Hematopoietic multipotent progenitor cell treated with erythropoietin and hydrocortisone succinate and interleukin-3 and kit ligand, for 8 days (in vitro differentiated cells): ENCODE measurements at regions not wholly inside any gene's neighbourhood (a gene's known extent, or its start where the extent isn't known, plus 50 kb on each side); places are given as distances from the start of the nearest gene placed in this dataset.
"Not testable (repeated sequence)": the region's sequence is repeated elsewhere in the genome, so short reads cannot be mapped to it uniquely, and the experiment has no call there.

ENCODE experiments used
- DNase-seq: peaks from one replicate; pipeline ENCODE4 v3.0.0-alpha.2; 2015

DNA sequence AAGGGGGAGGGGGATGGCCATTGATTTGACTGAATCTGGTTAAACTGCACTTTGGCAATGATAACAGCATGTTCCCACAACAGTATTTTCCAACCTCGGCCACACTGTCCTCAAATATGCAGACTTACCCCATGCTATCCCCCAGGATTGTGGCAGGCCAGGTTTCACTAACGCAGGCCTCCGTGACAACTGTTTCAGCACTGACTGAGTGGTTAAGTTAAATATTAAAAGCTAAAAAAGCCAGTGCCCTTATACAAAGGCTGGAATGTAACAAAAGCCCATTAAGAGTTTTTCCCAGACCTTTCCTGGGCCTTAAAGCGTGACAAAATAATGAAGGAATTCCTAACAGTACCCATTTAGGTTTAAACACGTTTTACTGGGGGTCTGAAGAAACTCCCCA lies 202.9 kb downstream of the USP25 start:
- DNase-seq: no peak

- DNase-seq: no peak
Observed at GRCh38 chr21:15935530-15935929, 205.7 kb downstream of the USP25 start.

- no peak for DNase-seq
Observed at GRCh38 chr21:15943009-15943666, 213.4 kb downstream of the USP25 start.

GRCh38 chr21:15947677-15948076 lies 217.9 kb downstream of the USP25 start:
- no peak for DNase-seq

DNA sequence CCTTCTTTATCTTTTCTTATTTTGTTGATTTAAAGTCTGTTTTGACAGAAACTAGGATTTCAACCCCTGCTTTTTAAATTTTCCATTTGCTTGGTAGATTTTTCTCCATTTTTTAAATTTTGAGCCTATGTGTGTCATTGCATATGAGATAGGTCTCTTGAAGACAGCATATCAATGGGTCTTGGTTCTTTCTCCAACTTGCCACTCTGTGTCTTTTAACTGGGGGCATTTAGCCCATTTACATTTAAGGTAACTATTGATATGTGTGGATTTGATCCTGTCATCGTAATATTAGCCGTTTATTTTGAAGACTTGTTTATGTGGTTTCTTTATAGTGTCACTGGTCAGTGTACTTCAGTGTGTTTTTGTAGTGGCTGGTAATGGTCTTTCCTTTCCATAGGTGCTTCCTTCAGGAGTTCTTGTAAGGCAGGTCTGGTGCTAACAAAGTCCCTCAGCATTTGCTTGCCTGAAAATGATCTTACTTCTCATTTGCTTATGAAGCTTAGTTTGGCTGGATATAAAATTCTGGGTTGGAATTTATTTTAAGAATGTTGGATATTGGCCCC lies 223.9 kb downstream of the USP25 start:
- DNase-seq: no peak

DNA sequence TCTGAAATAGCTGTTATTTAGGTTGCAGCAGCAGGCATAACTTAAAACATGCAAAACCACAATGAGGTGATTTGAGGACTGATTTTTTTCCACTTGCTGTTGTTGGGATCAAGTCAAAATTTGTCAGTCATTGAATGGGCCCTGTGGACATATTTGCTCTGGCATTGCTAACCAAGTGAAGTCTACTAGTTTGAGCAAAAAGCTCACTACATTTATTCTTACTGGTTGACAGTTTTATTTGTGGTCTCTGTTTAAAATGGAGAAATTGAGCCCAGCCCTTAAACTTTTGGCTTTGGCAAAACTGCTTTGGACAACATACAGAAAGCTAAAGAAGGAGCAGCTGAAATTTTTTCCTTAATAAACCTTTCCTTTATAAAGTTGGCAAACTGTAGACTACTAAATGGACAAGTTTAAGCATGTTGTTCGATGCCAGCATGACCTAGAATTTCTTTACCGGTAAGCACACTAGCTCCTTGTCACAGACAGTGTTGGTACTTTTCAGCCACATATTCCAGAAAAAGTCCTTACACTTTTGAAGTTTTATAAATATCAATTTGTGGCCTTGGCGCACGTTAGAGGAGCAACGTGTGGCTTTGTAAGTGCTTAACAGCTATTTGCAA lies 234.6 kb downstream of the USP25 start:
- DNase-seq: no peak

DNA sequence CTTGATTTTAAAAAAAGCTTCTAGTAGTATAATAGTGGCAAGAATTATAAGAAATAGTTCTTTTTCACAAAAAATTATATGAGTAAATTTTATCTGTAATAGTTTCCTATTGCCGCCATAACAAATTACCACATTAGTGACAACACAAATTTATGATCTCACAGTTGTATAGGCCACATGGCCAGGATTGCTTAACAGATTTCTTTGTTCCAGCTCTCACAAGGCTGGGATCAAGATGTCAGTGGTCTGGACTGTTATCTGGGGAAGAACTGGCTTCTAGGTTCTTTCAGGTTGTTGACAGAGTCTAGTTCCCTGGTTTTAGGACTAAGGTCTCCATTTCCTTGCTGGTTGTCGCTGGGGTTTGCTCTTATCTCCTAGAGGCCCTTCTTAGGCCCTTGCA lies 236.4 kb downstream of the USP25 start:
- no peak for DNase-seq

- DNase-seq: no peak
Observed at GRCh38 chr21:15966651-15967050, 236.9 kb downstream of the USP25 start.

- DNase-seq: no peak
Observed at GRCh38 chr21:15967661-15968060, 237.9 kb downstream of the USP25 start.

- DNase-seq: no peak
Observed at GRCh38 chr21:15968776-15969310, 239.1 kb downstream of the USP25 start.

DNA sequence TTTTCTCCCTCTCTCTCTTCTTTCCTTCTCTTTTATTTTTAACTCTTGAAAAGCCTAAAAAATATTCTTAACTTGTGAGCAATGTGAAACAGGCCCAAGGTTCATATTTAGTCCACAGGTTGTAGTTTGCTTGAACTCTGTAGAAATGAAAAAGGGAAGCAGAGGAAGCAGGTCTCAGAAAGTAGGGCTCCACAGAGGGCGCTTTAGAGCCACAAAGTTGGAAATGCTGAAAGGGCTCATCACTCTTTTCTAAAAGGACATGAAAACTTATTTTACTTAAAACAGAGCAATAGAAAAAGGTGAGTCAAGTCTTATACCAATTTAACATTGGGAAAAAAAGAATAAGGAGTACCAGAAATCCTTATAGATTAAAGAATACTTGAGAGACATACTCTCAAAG lies 247.0 kb downstream of the USP25 start:
- DNase-seq: no peak

GRCh38 chr21:15978215-15978738 lies 248.5 kb downstream of the USP25 start:
- DNase-seq: no peak

DNA sequence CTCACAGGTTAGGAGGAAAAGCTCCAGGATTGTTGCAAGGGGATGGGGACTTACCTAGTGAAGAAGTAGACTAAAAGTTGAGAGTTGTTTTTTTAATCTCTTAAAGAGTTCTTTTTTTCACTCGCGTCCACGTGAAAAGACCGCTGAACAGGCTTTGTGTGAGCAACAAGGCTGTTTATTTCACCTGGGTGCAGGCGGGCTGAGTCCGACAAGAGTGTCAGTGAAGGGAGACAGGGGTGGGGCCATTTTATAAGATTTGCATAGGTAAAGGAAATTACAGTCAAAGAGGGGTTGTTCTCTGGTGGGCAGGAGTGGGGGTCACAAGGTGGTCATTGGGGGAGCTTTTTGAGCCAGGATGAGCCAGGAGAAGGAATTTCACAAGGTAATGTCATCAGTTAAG lies 249.7 kb downstream of the USP25 start:
- DNase-seq: not testable (repeated sequence)

GRCh38 chr21:15986277-15986676 lies 256.5 kb downstream of the USP25 start:
- DNase-seq: no peak

DNA sequence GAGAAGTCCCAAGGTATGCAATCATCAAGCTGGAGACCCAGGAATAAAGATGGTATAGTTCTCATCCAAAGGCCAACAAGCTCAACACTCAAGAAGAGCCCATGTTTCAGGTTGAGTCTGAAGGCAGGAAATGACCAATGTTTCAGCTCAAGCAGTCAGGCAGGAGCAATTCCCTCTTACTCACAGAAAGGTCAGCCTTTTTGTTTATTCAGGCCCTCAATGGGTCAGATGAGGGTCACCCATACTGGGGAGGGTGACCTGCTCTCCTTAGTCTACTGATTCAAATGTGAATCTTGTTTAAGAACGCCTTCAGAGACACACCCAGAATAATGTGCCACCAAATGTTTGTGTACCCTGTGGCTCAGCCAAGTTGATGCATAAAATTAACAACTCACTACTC lies 262.4 kb downstream of the USP25 start:
- DNase-seq: no peak

- no peak for DNase-seq
Observed at GRCh38 chr21:15993951-15994350, 264.2 kb downstream of the USP25 start.

- DNase-seq: no peak
Observed at GRCh38 chr21:15999741-16000140, 270.0 kb downstream of the USP25 start.

DNA sequence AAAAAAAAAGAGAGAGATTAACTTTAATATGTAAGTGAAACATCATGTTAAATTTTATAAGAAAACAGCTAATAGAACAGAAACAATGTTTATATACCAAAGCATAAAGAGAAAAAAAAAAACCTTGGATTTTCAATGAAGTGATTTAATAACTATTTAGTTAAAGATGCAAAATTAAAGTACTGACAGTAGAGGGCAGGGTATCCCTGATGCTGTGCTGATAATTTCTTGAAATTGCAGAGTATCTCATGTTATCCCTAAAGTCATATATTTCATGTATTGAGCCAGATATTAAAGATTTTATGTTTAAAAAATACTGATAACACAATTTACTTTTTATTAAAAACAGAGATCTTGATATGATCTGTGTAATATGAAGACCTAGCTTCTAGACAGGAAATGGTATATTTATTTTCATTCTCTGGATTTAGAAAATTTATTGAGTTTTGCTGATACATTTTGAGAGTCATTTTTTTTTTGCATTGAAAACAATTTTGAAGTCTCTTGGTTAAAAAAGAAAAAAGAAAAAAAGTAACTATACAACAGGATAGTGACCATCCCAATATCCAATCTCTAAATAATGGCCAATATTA lies 273.2 kb downstream of the USP25 start:
- DNase-seq: peak; percentile 5

GRCh38 chr21:16004086-16004485 lies 274.3 kb downstream of the USP25 start:
- no peak for DNase-seq

GRCh38 chr21:16004523-16004922 lies 274.7 kb downstream of the USP25 start:
- no peak for DNase-seq

GRCh38 chr21:16005996-16006395 lies 276.2 kb downstream of the USP25 start:
- DNase-seq: no peak

DNA sequence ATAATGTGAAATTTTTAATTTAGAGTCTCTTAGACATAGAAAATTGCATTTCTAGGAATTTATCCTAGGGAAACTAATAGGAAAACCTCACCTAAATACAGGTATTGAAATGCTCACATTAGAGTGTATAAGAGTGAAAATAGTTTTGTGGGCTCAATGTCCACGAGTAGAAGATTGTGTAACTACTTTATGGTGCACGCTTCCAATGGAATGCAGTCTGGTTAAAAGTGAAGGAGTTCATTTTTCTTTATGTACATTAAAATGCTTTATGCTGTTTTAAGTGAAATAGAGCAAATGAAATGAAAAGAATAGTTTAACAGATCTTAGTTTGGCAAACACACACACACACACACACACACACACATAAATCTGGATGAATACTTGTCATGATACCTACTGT lies 278.2 kb downstream of the USP25 start:
- DNase-seq: no peak

GRCh38 chr21:16011719-16012118 lies 281.9 kb downstream of the USP25 start:
- no peak for DNase-seq

DNA sequence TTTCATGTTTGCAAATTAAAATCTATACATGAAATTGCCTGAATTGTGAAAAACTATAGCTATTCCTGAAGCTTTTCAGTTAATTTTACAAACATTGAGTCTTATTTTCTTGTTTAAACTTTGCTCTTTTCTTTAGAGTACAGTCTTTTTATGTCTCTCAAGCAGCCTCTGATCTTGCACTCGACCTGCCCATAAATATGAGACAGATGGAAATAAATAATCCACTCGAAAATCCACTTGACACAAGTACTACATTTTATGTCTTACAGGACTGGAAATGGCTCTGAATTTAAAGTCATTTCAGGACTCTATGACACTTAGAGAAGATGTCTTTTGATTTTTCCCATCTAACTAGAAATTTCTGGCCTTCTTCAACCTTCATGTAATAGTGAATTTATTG lies 283.8 kb downstream of the USP25 start:
- DNase-seq: no peak
